Head of caudate nucleus (tissue), 42 donors: ENCODE measurements at regions not wholly inside any gene's neighbourhood (a gene's known extent, or its start where the extent isn't known, plus 50 kb on each side); places are given as distances from the start of the nearest gene placed in this dataset.
"Not testable (repeated sequence)": the region's sequence is repeated elsewhere in the genome, so short reads cannot be mapped to it uniquely, and the experiment has no call there.

Source experiments
- DNase-seq, 42 donors: peaks; one replicate each; pipeline versions ENCODE4 v3.0.0 to v3.0.0-alpha.2; 2020 to 2021; ENCODE audit warnings: mixed read lengths in 7 of 42
- intact Hi-C: fragments of 100-400 bp; cut with DNase I; formaldehyde crosslinking; loops from one replicate; pipeline ENCODE4 v1.15.0; 2022

- DNase-seq = no peak
- intact Hi-C loops = no loop called here
Observed at GRCh38 chr1:22196041-22196440, 53.1 kb upstream of the WNT4 start.

DNA sequence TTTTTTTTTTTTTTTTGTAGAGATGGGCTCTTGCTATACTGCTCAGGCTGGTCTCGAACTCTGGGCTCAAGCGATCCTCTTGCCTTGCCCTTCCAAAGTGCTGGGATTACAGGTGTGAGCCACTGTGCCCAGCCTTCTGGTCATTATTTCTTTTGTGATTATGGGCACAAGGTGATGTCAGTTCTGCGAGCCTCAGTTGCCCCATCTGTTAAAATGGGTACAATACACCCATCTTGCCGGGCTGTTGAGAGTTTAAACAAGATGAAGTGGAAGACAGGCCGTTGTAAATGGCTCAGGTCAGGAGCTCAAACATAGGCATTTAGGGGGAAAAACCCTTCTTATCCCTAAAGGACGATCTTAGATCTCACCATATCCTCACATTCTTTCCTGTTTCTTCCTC lies 53.7 kb upstream of the WNT4 start:
- no peak for DNase-seq
- intact Hi-C loops = no loop called here

DNA sequence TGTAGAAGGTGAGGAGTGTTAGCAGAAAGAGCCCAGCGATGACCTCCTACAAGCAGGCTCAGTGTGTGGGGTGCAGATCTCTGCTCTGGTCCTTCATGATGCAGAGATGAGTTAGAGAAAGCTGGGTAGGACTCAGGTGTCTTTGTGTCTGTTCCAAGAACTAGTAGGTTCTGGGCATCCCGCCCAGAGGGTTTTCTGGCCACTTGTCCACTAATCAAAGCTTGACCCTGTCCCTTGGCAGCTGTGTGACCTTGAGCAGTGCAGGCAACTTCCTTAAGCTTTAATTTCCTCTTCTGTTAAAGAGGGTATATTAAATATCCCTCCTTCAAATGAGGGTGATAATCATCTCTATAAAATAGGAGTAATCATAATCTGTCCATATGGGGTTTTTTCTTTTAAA lies 54.7 kb upstream of the WNT4 start:
- intact Hi-C loops = no loop called here
- no peak for DNase-seq

GRCh38 chr1:22201023-22201422 lies 58.1 kb upstream of the WNT4 start:
- intact Hi-C loops = no loop called here
- DNase-seq = no peak

GRCh38 chr1:22203335-22203734 lies 60.4 kb upstream of the WNT4 start:
- intact Hi-C loops = no loop called here
- no peak for DNase-seq

DNA sequence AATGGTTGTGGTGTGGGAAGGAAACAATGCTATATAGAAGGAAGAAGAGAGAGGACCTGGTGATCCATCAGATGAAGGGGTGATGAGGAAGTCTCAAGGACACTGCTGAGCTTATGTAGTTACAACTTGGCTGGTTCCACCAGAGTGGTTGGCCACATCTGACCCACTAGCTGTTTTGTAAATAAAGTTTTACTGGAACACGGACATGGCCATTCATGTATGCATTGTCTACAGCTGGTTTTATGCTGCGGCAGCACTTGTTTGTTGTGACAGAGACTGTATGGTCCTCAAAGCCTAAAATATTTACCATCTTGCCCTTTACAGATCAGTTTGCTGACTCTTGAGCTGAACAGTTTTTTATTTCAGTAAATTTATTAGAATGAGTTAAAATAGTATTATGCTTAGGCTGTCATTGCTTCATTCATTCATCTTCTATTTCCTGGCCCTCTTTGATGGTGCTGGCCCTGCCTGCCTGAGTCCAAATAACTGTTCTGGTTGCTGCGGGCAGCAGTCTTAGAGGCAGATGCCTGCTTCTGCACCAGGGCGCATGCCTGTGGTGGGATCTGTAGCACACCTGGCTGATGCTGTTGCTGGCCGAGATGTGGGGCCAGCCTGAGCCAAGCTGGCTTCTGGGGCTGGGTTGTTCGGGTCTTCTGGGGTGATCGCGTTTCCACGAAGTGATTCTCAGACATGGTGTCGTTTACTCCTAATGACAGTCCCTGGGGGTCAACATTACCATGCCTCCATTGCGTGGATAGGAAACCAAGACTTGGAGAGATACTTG lies 61.4 kb upstream of the WNT4 start:
- intact Hi-C loops = no loop called here
- no peak for DNase-seq

DNA sequence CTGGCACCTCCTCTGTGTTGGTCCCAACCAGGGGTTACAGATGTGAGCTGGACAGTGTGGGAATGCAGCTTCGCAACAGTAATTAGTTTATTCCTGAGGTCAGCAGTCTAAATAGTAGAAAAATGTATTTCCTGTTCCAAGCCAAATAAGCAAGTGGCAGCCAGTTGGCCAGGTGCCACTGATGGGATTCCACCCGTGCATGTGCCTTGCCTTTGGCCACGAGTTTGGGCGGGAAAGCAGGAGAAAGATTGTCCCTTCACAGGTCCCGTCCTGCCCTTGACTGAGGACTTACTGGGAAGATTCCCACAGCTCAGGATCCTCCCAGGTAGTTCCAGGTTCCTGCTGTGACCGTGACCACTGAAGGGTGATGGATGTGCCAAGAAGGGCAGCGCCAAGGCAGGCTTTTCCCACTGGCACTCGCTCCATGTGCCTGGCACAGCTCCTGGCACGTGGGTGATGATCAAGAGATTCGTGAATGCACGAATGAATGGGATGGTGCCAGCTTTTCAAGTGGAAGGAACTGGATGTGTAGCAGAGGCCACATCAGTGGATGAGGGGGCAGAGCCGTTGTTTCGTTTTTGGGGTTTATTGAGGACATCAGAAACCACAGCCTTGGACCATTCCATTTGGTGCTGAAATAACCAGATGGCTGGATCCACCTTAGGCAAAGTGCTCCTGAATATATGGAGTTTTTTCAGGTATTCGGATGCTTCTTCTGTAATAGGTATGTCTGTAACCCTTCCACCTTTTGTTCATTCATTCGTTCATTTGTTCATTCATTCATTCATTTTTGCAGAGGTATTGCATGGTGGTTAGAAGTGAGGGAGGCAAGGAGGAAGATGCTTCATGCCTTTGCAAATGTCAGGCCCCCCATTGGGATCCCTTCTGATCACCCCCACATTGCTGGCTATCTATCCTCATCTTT lies 62.4 kb upstream of the WNT4 start:
- intact Hi-C loops = no loop called here
- DNase-seq = peak in 2 of 42 donors; percentile 6 to 16

GRCh38 chr1:22206551-22207125 lies 63.7 kb upstream of the WNT4 start:
- intact Hi-C loops = no loop called here
- DNase-seq = no peak

- peak in 12 of 42 donors; percentile 7 to 45 (median 18) for DNase-seq
- intact Hi-C loops = no loop called here
Observed at GRCh38 chr1:22207511-22208267, 64.8 kb upstream of the WNT4 start.

GRCh38 chr1:22208268-22208972 lies 65.5 kb upstream of the WNT4 start:
- intact Hi-C loops = no loop called here
- DNase-seq = no peak

- intact Hi-C loops = no loop called here
- no peak for DNase-seq
Observed at GRCh38 chr1:22208973-22209378, 66.1 kb upstream of the WNT4 start.

DNA sequence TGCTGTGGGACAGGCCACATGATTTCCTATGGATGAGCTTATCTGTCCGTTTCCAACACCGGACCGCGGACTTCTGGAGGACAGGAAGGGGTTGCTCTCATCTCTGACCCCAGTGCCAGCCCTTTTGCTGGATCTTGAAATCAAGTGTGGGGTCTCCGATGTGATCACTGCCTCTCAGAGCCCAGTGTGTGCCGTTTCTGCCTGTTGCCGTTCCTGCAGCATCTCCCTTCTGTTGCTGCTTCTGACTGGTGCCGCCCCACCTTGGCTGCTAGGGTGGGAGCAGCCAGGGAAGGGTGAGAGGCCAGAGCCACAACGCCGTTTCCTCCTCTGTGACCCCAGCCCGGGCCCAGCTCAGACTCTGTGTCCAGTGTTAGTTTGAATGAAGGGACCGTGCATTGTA lies 67.3 kb upstream of the WNT4 start:
- DNase-seq = no peak
- intact Hi-C loops = no loop called here

GRCh38 chr1:22210636-22211035 lies 67.7 kb upstream of the WNT4 start:
- intact Hi-C loops = no loop called here
- DNase-seq = no peak

- DNase-seq, intact Hi-C loops: not testable (repeated sequence)
Observed at GRCh38 chr1:22211459-22211858, 68.6 kb upstream of the WNT4 start.

DNA sequence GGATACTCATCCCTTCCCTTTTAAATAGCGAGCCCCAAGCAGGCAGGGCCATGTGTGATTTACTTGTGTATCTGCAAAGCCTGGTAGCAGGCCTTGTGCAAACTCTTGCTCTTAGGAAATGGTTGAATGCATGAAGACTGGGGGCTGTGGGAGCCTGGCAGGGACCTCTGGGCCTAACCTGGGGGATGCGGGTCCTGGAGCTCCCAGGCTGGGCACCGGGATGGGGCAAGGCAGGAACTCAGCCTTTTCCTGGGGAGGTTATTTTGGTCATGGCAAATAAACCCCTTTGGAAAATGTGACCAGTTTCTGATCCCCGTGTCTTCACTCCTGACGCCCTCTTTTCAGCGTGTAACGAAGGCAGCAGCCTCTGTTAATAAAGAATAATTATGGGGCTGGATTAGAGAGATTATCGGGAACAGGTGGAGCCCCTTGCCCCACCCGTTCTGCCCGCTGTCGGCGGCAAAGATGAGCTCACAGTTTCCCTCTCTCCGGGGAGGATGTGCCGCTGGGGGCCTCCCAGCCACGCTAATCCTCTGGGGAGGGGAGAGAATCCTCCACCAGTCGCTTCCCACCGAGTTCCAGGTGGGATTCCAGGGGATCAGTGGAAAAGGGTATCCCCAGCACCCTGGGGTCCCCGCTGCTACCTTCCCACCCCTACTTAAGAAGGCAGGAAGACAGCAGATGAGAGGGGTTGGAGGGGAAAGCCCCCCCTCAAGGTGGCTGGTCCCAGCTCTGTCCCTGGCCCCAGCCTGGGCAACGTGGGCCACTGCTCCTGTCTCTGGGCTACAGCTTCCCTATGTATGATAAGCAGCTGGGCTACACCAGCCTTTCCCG lies 69.7 kb upstream of the WNT4 start:
- no peak for DNase-seq
- intact Hi-C loops = no loop called here

- no peak for DNase-seq
- intact Hi-C loops = no loop called here
Observed at GRCh38 chr1:22216210-22216883, 73.5 kb upstream of the WNT4 start.

DNA sequence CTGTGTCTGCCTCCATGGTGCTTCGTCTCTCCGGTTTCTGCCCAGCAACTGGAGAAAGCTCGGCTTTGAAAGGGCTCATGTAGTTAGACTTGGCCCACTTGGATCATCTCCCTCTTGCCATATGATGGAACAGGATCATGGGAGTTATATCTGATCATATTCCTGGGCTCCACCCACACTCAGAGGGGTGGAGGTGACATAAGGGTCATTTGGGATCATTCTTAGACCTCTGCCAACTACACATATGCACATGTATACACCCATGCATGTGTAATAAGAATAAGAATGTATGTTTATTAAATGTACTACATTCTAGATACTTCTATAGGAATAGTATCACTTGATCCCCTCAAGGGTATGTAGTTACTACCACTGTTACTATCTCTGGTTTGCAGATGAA lies 74.1 kb upstream of the WNT4 start:
- intact Hi-C loops = no loop called here
- no peak for DNase-seq
